Smooth muscle cell (in vitro differentiated cells): ENCODE measurements at regions not wholly inside any gene's neighbourhood (a gene's known extent, or its start where the extent isn't known, plus 50 kb on each side); places are given as distances from the start of the nearest gene placed in this dataset.

Source experiments
- DNase-seq: peaks from one replicate; lab custom pipeline; 2025; ENCODE audit not compliant: unreplicated experiment; lab: John Stamatoyannopoulos, UW
- H2AFZ ChIP-seq: fragments of 200-600 bp; sonication (generic); 2 replicates; pipeline ENCODE4 v1.6.0; 2016; ENCODE audit warnings: antibody characterized with exemption, low read depth, mild to moderate bottlenecking
- H3F3A ChIP-seq: fragments of 200-600 bp; sonication (generic); 2 replicates; pipeline ENCODE4 v1.6.0; 2017; ENCODE audit warnings: antibody characterized with exemption, low read depth
- H3K27ac ChIP-seq: fragments of 200-600 bp; sonication (generic); 2 replicates; pipeline ENCODE4 v1.5.1; 2016; ENCODE audit warnings: low read depth, mild to moderate bottlenecking
- H3K27me3 ChIP-seq: fragments of 200-600 bp; sonication (generic); 2 replicates; pipeline ENCODE4 v1.6.1; 2016; ENCODE audit warnings: low read depth, mild to moderate bottlenecking
- H3K36me3 ChIP-seq: fragments of 200-600 bp; sonication (generic); 2 replicates; pipeline ENCODE4 v1.5.1; 2016; ENCODE audit warnings: low read depth
- H3K4me1 ChIP-seq: fragments of 200-600 bp; sonication (generic); 2 replicates; pipeline ENCODE4 v1.5.1; 2016; ENCODE audit warnings: low read depth
- H3K4me2 ChIP-seq: fragments of 200-600 bp; sonication (generic); 2 replicates; pipeline ENCODE4 v1.6.0; 2016; ENCODE audit warnings: mild to moderate bottlenecking
- H3K4me3 ChIP-seq: fragments of 200-600 bp; sonication (generic); 2 replicates; pipeline ENCODE4 v1.5.1; 2016; ENCODE audit warnings: mild to moderate bottlenecking
- H3K79me2 ChIP-seq: fragments of 200-600 bp; sonication (generic); 2 replicates; pipeline ENCODE4 v1.6.0; 2016; ENCODE audit warnings: low read depth, mild to moderate bottlenecking
- H3K9ac ChIP-seq: fragments of 200-600 bp; sonication (generic); 2 replicates; pipeline ENCODE4 v1.6.0; 2016; ENCODE audit warnings: low read depth
- H3K9me3 ChIP-seq: fragments of 200-600 bp; sonication (generic); replicated peaks from 2 replicates; pipeline ENCODE4 v1.5.1; 2016; ENCODE audit warnings: low read depth
- H4K20me1 ChIP-seq: fragments of 200-600 bp; sonication (generic); 2 replicates; pipeline ENCODE4 v1.6.0; 2016; ENCODE audit warnings: low read depth
- WGBS: methylation state at CpG from one replicate; pipeline ENCODE4 v1.1.7; 2016; ENCODE audit warnings: low lambda C conversion rate; 5-methylcytosine and 5-hydroxymethylcytosine counted together
- TF ChIP-seq, protein P1 (sequence below): fragments of 200-600 bp; sonication (generic); IDR thresholded peaks from 2 replicates; pipeline ENCODE4 v1.5.1; 2017; ENCODE audit warnings: borderline replicate concordance, mild to moderate bottlenecking, antibody characterized with exemption; ENCODE audit not compliant: insufficient read depth, poor library complexity, severe bottlenecking

DNA sequence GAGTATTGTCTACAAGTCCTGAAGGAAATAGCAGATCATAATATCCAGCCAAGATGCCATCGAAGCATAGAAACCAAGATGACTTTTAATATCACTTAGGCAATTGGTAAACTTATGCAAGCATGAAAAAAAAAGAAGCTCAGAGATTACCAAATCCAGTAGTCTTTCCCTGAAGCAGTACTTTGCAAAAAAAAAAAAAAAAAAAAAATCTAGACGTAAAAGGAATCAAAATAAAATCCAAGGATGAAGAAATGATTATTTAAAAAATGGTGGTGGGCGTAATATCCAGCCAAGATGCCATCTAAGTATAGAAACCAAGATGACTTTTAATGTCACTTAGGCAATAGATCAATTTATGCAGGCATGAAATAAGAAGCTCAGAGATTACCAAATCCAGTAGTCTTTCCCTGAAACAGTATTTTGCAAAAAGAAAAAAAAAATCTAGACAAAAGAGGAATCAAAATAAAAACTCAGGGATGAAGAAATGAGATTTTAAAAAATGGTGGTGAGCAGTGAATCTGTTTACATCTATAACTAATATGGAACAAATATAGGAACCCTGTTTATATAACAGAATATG, 108.8 kb downstream of the GYPC start:
- Histone ChIP-seq H3K4me1 (no peaks in the 10 kb centered on the region), H4K20me1 (no peaks in the 10 kb centered on the region), H3K27me3 (peaks cover 15% of the 10 kb centered on the region), H3F3A (no peaks in the 10 kb centered on the region), H2AFZ (no peak overlapping the region), H3K9ac (no peak overlapping the region), H3K36me3 (no peaks in the 10 kb centered on the region), H3K27ac (no peak overlapping the region), H3K4me3 (no peak overlapping the region), H3K9me3 (no peaks in the 10 kb centered on the region), H3K4me2 (no peak overlapping the region), H3K79me2 (no peaks in the 10 kb centered on the region)
- TF ChIP-seq, protein P1, sequence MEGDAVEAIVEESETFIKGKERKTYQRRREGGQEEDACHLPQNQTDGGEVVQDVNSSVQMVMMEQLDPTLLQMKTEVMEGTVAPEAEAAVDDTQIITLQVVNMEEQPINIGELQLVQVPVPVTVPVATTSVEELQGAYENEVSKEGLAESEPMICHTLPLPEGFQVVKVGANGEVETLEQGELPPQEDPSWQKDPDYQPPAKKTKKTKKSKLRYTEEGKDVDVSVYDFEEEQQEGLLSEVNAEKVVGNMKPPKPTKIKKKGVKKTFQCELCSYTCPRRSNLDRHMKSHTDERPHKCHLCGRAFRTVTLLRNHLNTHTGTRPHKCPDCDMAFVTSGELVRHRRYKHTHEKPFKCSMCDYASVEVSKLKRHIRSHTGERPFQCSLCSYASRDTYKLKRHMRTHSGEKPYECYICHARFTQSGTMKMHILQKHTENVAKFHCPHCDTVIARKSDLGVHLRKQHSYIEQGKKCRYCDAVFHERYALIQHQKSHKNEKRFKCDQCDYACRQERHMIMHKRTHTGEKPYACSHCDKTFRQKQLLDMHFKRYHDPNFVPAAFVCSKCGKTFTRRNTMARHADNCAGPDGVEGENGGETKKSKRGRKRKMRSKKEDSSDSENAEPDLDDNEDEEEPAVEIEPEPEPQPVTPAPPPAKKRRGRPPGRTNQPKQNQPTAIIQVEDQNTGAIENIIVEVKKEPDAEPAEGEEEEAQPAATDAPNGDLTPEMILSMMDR: no peak
- no peak for DNase-seq
- 79% methylated on average over 3 of the region's 3 CpGs for WGBS

DNA sequence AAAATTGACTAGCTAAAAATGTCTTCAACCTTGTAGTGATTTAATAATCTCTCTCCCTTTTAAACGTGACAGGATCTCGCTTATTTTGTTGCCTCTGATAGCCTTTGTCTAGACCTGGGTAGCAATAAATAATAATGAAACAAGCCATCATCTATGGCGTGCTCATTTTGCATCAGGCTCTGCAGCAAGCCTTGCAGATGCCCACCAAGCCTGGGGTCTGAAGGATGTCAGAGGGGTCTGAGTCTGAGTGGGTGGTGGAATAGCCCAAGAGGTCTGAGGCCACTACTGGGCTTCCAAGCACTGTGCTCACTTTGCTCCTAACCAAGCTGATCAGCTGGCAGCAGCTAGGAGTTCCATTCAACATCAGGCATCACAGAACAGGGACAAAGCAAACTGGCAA, 109.4 kb downstream of the GYPC start:
- TF ChIP-seq, protein P1: no peak
- H4K20me1 ChIP-seq: no peaks in the 10 kb centered on the region
- H3K9me3 ChIP-seq: no peaks in the 10 kb centered on the region
- no peaks in the 10 kb centered on the region for H3K79me2 ChIP-seq
- H3K4me1 ChIP-seq: no peaks in the 10 kb centered on the region
- no peaks in the 10 kb centered on the region for H3F3A ChIP-seq
- H2AFZ ChIP-seq: no peak overlapping the region
- H3K36me3 ChIP-seq: no peaks in the 10 kb centered on the region
- H3K4me3 ChIP-seq: no peak overlapping the region
- no peak overlapping the region for H3K9ac ChIP-seq
- H3K27me3 ChIP-seq: peaks cover 20% of the 10 kb centered on the region
- H3K27ac ChIP-seq: no peak overlapping the region
- no peak overlapping the region for H3K4me2 ChIP-seq
- 86% methylated on average over 3 of the region's 3 CpGs for WGBS
- DNase-seq: no peak

DNA sequence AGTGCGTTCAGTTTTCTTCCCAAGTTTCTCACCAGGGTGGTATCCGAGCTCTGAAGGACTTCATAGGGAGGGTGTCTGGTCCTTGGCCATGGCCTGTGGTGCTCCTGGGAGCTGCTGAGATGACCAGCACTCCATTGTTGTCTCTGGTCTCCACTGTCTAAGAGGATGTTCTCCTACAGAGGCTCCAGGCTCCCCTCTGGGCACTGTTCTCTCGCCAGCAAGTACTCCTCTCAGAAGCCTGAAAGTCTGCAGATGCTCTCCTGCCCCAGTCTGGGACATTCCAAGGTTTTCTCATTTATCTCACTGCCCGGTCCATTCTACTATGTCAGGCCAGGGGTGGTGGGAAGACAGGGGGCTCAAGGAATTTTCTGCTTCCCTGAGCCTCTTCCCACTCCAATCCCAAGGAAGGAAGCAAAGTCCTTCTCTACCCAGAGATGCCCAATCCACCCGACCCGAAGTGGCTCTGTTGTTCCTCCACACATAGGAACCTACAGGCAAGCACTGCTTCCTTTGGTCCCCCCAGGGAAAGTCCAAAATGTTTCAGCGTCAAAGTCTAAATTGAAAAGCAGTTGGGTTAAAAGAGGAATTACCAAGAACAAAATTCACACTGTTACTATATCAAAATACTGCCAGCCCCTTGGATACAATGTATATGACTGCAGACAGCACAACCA, 110.5 kb downstream of the GYPC start:
- H3K4me2 ChIP-seq: no peak overlapping the region
- no peaks in the 10 kb centered on the region for H3K9me3 ChIP-seq
- H3K4me1 ChIP-seq: no peaks in the 10 kb centered on the region
- no peaks in the 10 kb centered on the region for H3K36me3 ChIP-seq
- H3K9ac ChIP-seq: no peak overlapping the region
- TF ChIP-seq, protein P1: no peak
- peaks cover 20% of the 10 kb centered on the region for H3K27me3 ChIP-seq
- H3K4me3 ChIP-seq: no peak overlapping the region
- no peaks in the 10 kb centered on the region for H3K79me2 ChIP-seq
- no peaks in the 10 kb centered on the region for H4K20me1 ChIP-seq
- no peaks in the 10 kb centered on the region for H3F3A ChIP-seq
- WGBS: 88% methylated on average over 6 of the region's 7 CpGs
- DNase-seq: no peak
- H3K27ac ChIP-seq: no peak overlapping the region
- no peak overlapping the region for H2AFZ ChIP-seq

DNA sequence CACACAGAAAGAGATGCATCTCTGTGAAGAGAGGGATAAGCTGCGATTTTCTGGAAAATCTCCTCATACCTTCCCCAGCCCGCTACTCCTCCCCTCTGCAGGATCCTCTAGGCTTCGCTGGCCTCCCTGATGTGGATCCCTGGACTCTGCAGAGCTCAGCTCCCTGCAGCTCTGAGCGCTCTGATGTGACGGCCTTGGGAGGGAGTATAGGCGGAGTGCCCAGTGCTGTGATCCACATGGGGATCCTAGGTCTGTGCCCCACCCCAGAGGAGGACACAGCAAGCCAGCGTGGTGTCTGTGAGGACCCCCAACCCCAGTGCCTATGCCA, 111.0 kb downstream of the GYPC start:
- no peak overlapping the region for H3K9ac ChIP-seq
- 87% methylated on average over 7 of the region's 7 CpGs for WGBS
- H3K27me3 ChIP-seq: peaks cover 20% of the 10 kb centered on the region
- no peaks in the 10 kb centered on the region for H3K4me1 ChIP-seq
- H3F3A ChIP-seq: no peaks in the 10 kb centered on the region
- no peak overlapping the region for H2AFZ ChIP-seq
- H3K4me3 ChIP-seq: no peak overlapping the region
- no peaks in the 10 kb centered on the region for H3K36me3 ChIP-seq
- TF ChIP-seq, protein P1: no peak
- H3K79me2 ChIP-seq: no peaks in the 10 kb centered on the region
- DNase-seq: no peak
- H3K4me2 ChIP-seq: no peak overlapping the region
- H4K20me1 ChIP-seq: no peaks in the 10 kb centered on the region
- no peaks in the 10 kb centered on the region for H3K9me3 ChIP-seq
- H3K27ac ChIP-seq: no peak overlapping the region
